GM21381 (cell line): ENCODE measurements at regions not wholly inside any gene's neighbourhood (a gene's known extent, or its start where the extent isn't known, plus 50 kb on each side); places are given as distances from the start of the nearest gene placed in this dataset.

Experiments used
- ATAC-seq: cut with Tn5 transposase; IDR thresholded peaks from one replicate; pipeline ENCODE4 v1.9.1; 2021; ENCODE audit warnings: mild to moderate bottlenecking, moderate library complexity; ENCODE audit not compliant: unreplicated experiment

- no peak for ATAC-seq
These were observed 62.7 kb downstream of the NPTX2 start for GRCh38 chr7:98679741-98680140.

- ATAC-seq = no peak
These were observed 64.4 kb downstream of the NPTX2 start for GRCh38 chr7:98681511-98681910.

- ATAC-seq = no peak
These were observed 64.9 kb downstream of the NPTX2 start for GRCh38 chr7:98681951-98682350.

- no peak for ATAC-seq
These were observed 66.4 kb downstream of the NPTX2 start for GRCh38 chr7:98683514-98683913.

GRCh38 chr7:98685541-98685940 lies 68.5 kb downstream of the NPTX2 start:
- ATAC-seq = no peak

- no peak for ATAC-seq
These were observed 69.5 kb downstream of the NPTX2 start for GRCh38 chr7:98686466-98687080.

- ATAC-seq = no peak
These were observed 70.1 kb downstream of the NPTX2 start for GRCh38 chr7:98687111-98687751.

- ATAC-seq = no peak
These were observed 74.5 kb downstream of the NPTX2 start for GRCh38 chr7:98691619-98692018.

GRCh38 chr7:98697083-98697482 lies 80.0 kb downstream of the NPTX2 start:
- no peak for ATAC-seq

- no peak for ATAC-seq
These were observed 80.6 kb downstream of the NPTX2 start for GRCh38 chr7:98697485-98698240.

GRCh38 chr7:98698976-98699375 lies 81.9 kb downstream of the NPTX2 start:
- no peak for ATAC-seq

- no peak for ATAC-seq
These were observed 83.4 kb downstream of the NPTX2 start for GRCh38 chr7:98700533-98700932.

- no peak for ATAC-seq
These were observed 84.3 kb downstream of the NPTX2 start for GRCh38 chr7:98701372-98701771.

GRCh38 chr7:98702021-98702420 lies 84.9 kb downstream of the NPTX2 start:
- no peak for ATAC-seq

GRCh38 chr7:98703916-98704315 lies 86.8 kb downstream of the NPTX2 start:
- no peak for ATAC-seq

- no peak for ATAC-seq
These were observed 88.5 kb downstream of the NPTX2 start for GRCh38 chr7:98705626-98706025.

GRCh38 chr7:98707076-98707475 lies 90.0 kb downstream of the NPTX2 start:
- no peak for ATAC-seq

GRCh38 chr7:98711945-98712344 lies 94.9 kb downstream of the NPTX2 start:
- ATAC-seq = no peak

- no peak for ATAC-seq
These were observed 96.2 kb downstream of the NPTX2 start for GRCh38 chr7:98713165-98713810.

GRCh38 chr7:98719396-98719795 lies 102.3 kb downstream of the NPTX2 start:
- ATAC-seq = no peak

- no peak for ATAC-seq
These were observed 105.3 kb downstream of the NPTX2 start for GRCh38 chr7:98722402-98722801.

- no peak for ATAC-seq
These were observed 107.5 kb downstream of the NPTX2 start for GRCh38 chr7:98724591-98724990.
